ENCODE measurements at regions not wholly inside any gene's neighbourhood (a gene's known extent, or its start where the extent isn't known, plus 50 kb on each side); places are given as distances from the start of the nearest gene placed in this dataset.

GRCh38 chr16:87250431-87250960, 66.7 kb downstream of the C16orf95 start:
- TF ChIP-seq, protein P1, sequence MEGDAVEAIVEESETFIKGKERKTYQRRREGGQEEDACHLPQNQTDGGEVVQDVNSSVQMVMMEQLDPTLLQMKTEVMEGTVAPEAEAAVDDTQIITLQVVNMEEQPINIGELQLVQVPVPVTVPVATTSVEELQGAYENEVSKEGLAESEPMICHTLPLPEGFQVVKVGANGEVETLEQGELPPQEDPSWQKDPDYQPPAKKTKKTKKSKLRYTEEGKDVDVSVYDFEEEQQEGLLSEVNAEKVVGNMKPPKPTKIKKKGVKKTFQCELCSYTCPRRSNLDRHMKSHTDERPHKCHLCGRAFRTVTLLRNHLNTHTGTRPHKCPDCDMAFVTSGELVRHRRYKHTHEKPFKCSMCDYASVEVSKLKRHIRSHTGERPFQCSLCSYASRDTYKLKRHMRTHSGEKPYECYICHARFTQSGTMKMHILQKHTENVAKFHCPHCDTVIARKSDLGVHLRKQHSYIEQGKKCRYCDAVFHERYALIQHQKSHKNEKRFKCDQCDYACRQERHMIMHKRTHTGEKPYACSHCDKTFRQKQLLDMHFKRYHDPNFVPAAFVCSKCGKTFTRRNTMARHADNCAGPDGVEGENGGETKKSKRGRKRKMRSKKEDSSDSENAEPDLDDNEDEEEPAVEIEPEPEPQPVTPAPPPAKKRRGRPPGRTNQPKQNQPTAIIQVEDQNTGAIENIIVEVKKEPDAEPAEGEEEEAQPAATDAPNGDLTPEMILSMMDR (IDR thresholded peaks at IDR 0.05) = no peak
- H3K27me3 ChIP-seq (replicated peaks; ENCODE audit: insufficient read depth) = no peaks in the 10 kb centered on the region
- no peak overlapping the region for H3K27ac ChIP-seq
- no peaks in the 10 kb centered on the region for H3K9me3 ChIP-seq
- DNase-seq (ENCODE audit: low spot score) (no peak), ATAC-seq (ENCODE audit: insufficient number of reproducible peaks, low FRiP score, low read depth) (no peak)
- no peak overlapping the region for H3K4me3 ChIP-seq
- no peaks in the 10 kb centered on the region for H3K4me1 ChIP-seq (ENCODE audit: control insufficient read depth in 1 of 2, low read depth in 2 of 2)
- H3K36me3 ChIP-seq = no peaks in the 10 kb centered on the region

DNA sequence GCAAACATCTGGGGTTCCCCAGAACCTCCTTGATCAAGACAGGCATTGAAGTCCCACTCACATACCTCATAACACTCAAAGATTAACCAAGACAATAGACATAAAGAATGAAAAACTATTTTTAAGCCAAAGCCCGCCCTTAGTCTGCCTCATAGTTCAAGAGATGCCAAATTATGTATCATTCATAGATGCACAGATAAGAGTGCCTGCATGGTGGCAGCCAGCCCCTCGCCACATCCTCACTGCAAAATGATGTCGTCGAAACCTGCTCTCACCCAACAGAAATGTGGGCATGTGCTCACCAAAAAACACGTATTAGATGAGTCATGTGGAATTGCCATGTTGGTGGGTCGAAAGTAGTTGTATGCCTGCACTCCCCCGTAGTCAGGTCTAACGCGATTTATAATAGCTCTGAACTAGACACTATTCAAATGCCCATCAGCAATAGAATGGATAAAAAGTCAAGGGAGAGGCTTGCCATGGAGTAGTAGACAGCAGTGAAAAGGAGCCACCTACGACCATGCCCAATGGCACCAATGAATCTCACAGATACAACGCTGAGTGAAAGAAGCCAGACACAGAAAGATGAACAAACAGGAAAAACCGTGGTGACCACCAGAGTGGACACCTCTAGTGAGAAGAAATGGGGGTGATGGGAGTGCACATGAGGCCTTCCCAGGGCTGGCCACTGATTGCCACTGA, 64.8 kb downstream of the C16orf95 start:
- Histone ChIP-seq H3K36me3 (no peaks in the 10 kb centered on the region), H3K27ac (no peak overlapping the region), H3K4me1 (ENCODE audit: control insufficient read depth in 1 of 2, low read depth in 2 of 2) (no peaks in the 10 kb centered on the region), H3K4me3 (no peak overlapping the region), H3K9me3 (no peaks in the 10 kb centered on the region), H3K27me3 (replicated peaks; ENCODE audit: insufficient read depth) (no peaks in the 10 kb centered on the region)
- TF ChIP-seq, protein P1 (IDR thresholded peaks at IDR 0.05) = no peak
- ATAC-seq (ENCODE audit: insufficient number of reproducible peaks, low FRiP score, low read depth) (no peak), DNase-seq (ENCODE audit: low spot score) (no peak)

All from thoracic aorta (tissue), 2 donors.